GM12865 (cell line): ENCODE measurements at regions not wholly inside any gene's neighbourhood (a gene's known extent, or its start where the extent isn't known, plus 50 kb on each side); places are given as distances from the start of the nearest gene placed in this dataset.

Experiments used
- DNase-seq: peaks from one replicate; pipeline ENCODE4 v3.0.0; 2010; ENCODE audit warnings: low read depth
- H3K4me3 ChIP-seq: 2 replicates; pipeline ENCODE4 v1.5.1; 2011; ENCODE audit warnings: mild to moderate bottlenecking, low read depth, low read length, control low read depth
- TF ChIP-seq, protein P1 (sequence below): IDR thresholded peaks from 2 replicates; pipeline ENCODE4 v1.5.1; 2011; ENCODE audit warnings: low read length, control low read depth, low read depth, inconsistent platforms; ENCODE audit not compliant: insufficient read depth; ENCODE audit errors: missing control alignments

DNA sequence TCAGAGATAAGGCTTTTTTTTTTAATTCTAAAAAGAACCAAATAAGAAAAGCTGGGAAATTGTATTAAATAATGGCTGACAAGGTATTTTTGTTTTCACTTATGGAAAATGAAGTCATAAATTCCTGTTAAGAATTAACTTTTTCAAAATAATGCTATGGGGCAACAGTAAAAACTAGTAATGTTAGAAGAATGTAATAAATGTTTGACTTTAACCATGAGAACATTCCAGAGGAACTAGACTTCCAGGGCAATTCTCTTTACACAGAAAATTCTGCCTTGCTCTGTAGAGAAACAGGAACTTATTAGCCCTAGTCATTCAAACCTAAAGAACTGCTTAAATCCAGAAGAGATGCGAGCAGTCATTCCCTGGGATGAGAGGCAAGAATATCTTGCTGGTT, 571.1 kb downstream of the IPMK start:
- DNase-seq = no peak
- TF ChIP-seq, protein P1, sequence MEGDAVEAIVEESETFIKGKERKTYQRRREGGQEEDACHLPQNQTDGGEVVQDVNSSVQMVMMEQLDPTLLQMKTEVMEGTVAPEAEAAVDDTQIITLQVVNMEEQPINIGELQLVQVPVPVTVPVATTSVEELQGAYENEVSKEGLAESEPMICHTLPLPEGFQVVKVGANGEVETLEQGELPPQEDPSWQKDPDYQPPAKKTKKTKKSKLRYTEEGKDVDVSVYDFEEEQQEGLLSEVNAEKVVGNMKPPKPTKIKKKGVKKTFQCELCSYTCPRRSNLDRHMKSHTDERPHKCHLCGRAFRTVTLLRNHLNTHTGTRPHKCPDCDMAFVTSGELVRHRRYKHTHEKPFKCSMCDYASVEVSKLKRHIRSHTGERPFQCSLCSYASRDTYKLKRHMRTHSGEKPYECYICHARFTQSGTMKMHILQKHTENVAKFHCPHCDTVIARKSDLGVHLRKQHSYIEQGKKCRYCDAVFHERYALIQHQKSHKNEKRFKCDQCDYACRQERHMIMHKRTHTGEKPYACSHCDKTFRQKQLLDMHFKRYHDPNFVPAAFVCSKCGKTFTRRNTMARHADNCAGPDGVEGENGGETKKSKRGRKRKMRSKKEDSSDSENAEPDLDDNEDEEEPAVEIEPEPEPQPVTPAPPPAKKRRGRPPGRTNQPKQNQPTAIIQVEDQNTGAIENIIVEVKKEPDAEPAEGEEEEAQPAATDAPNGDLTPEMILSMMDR = no peak
- H3K4me3 ChIP-seq = no peak overlapping the region

DNA sequence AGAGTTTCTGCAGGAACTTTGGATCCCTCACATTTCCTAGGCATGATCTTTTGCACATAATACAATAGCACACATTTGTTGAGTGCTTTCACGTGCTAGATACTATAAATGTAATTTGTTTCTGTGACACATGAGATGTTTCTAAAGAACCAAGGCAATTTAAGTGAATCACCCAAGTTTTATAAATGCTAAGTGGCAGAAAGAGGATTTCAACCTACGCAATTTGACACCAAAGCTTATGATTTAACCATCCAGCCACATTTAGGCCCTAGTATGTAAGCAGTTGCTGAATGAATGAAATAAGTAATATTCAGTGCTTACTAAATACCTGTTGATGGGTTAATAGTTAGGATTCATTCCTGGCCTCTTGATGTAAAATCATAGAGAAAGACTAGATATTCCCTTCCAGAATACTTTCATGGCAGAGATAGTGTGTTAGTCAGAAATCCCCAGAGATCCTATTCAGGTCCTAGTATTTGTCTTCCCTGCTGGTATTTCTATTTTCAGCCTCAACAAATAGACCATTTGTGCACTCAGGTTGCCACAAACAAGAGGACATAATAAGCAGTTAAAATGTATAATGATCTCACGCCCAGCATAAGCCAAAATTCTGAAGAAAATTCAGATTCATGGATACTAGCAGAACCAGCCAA, 572.6 kb downstream of the IPMK start:
- no peak overlapping the region for H3K4me3 ChIP-seq
- no peak for DNase-seq
- TF ChIP-seq, protein P1 = no peak

DNA sequence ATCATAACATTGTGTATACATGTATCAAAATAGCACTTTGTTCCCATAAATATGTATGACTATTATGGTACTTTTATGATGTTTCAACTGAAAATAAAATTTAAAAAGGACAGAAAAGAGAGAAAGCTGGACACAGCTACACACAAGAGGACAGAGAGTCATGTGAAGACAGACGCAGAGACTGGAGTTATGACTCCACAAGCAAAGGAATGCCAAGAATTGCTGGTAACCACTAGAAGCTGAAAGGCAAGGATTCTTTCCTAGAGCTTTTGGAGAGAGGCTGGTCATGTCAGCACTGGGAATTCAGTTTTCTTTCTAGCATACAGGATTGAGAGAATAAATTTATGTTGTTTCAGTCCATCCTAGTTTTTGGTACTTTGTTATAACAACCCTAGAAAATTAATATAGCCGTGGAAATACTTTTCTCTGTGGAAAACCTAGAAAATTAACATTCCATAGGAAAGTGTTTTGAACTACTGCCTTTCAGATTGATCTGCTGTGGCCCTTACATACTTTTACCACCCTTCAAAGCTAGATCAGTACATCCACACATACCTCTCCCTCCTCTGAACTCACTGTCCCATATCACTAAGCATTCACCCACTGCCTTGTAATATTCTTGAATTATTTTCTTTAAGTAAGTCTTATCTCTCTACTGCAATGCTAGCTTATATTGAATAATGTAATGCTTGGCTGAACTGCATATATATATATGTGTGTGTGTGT, 575.3 kb downstream of the IPMK start:
- TF ChIP-seq, protein P1 = no peak
- no peak overlapping the region for H3K4me3 ChIP-seq
- DNase-seq = no peak

DNA sequence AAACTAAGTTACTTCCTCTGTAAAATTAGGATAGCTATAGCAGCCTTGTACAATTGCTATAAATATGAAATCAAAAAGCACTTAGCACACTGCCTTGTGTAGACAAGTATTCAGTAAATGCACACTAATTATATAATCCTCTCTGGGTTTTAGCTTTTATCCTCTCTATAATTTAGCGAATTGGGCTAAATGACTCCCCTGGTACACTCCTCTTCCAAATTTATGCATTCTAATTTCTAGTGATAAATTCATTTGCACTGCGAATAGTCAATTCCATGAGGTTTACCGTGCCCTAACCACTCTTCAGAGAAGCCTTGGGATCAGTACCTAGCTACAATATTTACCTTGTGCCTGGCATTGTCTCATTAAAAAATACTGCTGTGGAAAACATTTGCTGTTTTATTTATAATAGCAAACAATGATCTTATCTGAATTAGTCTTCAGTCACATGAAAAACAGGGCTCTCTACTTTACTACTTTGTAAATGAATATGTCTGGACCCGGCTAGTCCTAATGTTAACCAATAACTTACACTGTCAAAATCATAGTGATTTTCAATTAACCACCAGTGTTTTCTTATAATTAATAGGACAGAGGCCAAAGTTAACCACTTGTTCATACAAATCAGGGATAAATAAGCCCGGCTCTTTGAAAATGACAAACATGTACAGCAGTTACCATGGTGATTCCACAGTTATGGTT, 577.9 kb downstream of the IPMK start:
- no peak for DNase-seq
- no peak overlapping the region for H3K4me3 ChIP-seq
- TF ChIP-seq, protein P1 = no peak

DNA sequence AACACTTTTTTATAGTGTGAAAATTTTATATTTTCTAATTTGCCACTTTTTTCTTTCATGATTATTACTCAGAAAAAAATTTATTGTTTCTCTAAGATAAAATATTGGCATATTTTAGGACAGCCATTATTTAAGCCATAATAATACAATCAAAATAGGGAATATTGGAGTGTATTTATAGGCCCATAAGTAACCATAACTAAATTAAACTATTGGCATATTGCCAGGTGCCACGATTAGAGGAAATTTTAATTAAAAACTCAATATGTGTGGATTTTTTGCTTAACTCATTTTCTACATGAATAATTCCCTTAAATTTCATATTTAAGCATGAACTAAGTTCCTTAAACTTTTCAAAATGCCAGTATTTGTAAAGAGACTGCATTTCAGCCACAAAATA, 587.8 kb downstream of the IPMK start:
- TF ChIP-seq, protein P1 = no peak
- DNase-seq = no peak
- H3K4me3 ChIP-seq = no peak overlapping the region

- no peak overlapping the region for H3K4me3 ChIP-seq
- no peak for DNase-seq
- TF ChIP-seq, protein P1 = no peak
Measured at GRCh38 chr10:57675125-57675524, 592.6 kb downstream of the IPMK start.
